ENCODE measurements at regions not wholly inside any gene's neighbourhood (a gene's known extent, or its start where the extent isn't known, plus 50 kb on each side); places are given as distances from the start of the nearest gene placed in this dataset.
A peak's percentile ranks its signal among the peaks of the same experiment; 100 is the strongest.
"Not testable (repeated sequence)": the region's sequence is repeated elsewhere in the genome, so short reads cannot be mapped to it uniquely, and the experiment has no call there.

GRCh38 chr3:72517336-72517735 is 330.9 kb downstream of the SHQ1 start:
- no peaks in the 10 kb centered on the region for H3K36me3 ChIP-seq (ENCODE audit: control insufficient read depth in 2 of 2, insufficient read depth in 2 of 2, low read length in 1 of 2)
- no peaks in the 10 kb centered on the region for H3K9me3 ChIP-seq (ENCODE audit: control insufficient read depth in 2 of 2, insufficient read depth in 1 of 2, low read length in 1 of 2)
- WGBS, result 97% methylated on average over 5 of the region's 5 CpGs
- no peak overlapping the region for H3K4me3 ChIP-seq (ENCODE audit: low read length in 2 of 2)
- H3K27ac ChIP-seq (ENCODE audit: low read depth in 1 of 2, low read length in 1 of 2), result no peak overlapping the region
- DNase-seq (ENCODE audit: low read depth in 6 of 9, low spot score in 9 of 9), result no peak
- H3K27me3 ChIP-seq (ENCODE audit: control insufficient read depth in 2 of 2, insufficient read depth in 1 of 2, low read length in 1 of 2), result no peaks in the 10 kb centered on the region
- peaks cover 0 to 3% of the 10 kb centered on the region in 2 donors for H3K4me1 ChIP-seq (ENCODE audit: control insufficient read depth in 2 of 2, insufficient read depth in 2 of 2, low read length in 2 of 2)

GRCh38 chr3:72516361-72516760 is 331.9 kb downstream of the SHQ1 start:
- H3K27ac ChIP-seq (ENCODE audit: low read depth in 1 of 2, low read length in 1 of 2), result no peak overlapping the region
- no peaks in the 10 kb centered on the region for H3K27me3 ChIP-seq (ENCODE audit: control insufficient read depth in 2 of 2, insufficient read depth in 1 of 2, low read length in 1 of 2)
- H3K4me3 ChIP-seq (ENCODE audit: low read length in 2 of 2), result no peak overlapping the region
- H3K9me3 ChIP-seq (ENCODE audit: control insufficient read depth in 2 of 2, insufficient read depth in 1 of 2, low read length in 1 of 2), result no peaks in the 10 kb centered on the region
- H3K36me3 ChIP-seq (ENCODE audit: control insufficient read depth in 2 of 2, insufficient read depth in 2 of 2, low read length in 1 of 2), result no peaks in the 10 kb centered on the region
- no peak for DNase-seq (ENCODE audit: low read depth in 6 of 9, low spot score in 9 of 9)
- 99% methylated on average over 2 of the region's 2 CpGs for WGBS
- H3K4me1 ChIP-seq (ENCODE audit: control insufficient read depth in 2 of 2, insufficient read depth in 2 of 2, low read length in 2 of 2), result peaks cover 0 to 3% of the 10 kb centered on the region in 2 donors

- no peak for DNase-seq (ENCODE audit: low read depth in 6 of 9, low spot score in 9 of 9)
These were observed 332.3 kb downstream of the SHQ1 start for GRCh38 chr3:72515941-72516340.

GRCh38 chr3:72515281-72515680 is 333.0 kb downstream of the SHQ1 start:
- 95% methylated on average over 3 of the region's 3 CpGs for WGBS
- no peak overlapping the region for H3K4me3 ChIP-seq (ENCODE audit: low read length in 2 of 2)
- H3K27ac ChIP-seq (ENCODE audit: low read depth in 1 of 2, low read length in 1 of 2), result no peak overlapping the region
- no peaks in the 10 kb centered on the region for H3K27me3 ChIP-seq (ENCODE audit: control insufficient read depth in 2 of 2, insufficient read depth in 1 of 2, low read length in 1 of 2)
- H3K4me1 ChIP-seq (ENCODE audit: control insufficient read depth in 2 of 2, insufficient read depth in 2 of 2, low read length in 2 of 2), result peaks cover 0 to under 1% of the 10 kb centered on the region in 2 donors
- no peaks in the 10 kb centered on the region for H3K36me3 ChIP-seq (ENCODE audit: control insufficient read depth in 2 of 2, insufficient read depth in 2 of 2, low read length in 1 of 2)
- DNase-seq (ENCODE audit: low read depth in 6 of 9, low spot score in 9 of 9), result no peak
- no peaks in the 10 kb centered on the region for H3K9me3 ChIP-seq (ENCODE audit: control insufficient read depth in 2 of 2, insufficient read depth in 1 of 2, low read length in 1 of 2)

More at GRCh38 chr3:72515941-72516340, 332.3 kb downstream of the SHQ1 start:
- Histone ChIP-seq H3K27ac (ENCODE audit: low read depth in 1 of 2, low read length in 1 of 2) (no peak overlapping the region), H3K9me3 (ENCODE audit: control insufficient read depth in 2 of 2, insufficient read depth in 1 of 2, low read length in 1 of 2) (no peaks in the 10 kb centered on the region), H3K27me3 (ENCODE audit: control insufficient read depth in 2 of 2, insufficient read depth in 1 of 2, low read length in 1 of 2) (no peaks in the 10 kb centered on the region), H3K36me3 (ENCODE audit: control insufficient read depth in 2 of 2, insufficient read depth in 2 of 2, low read length in 1 of 2) (no peaks in the 10 kb centered on the region), H3K4me1 (ENCODE audit: control insufficient read depth in 2 of 2, insufficient read depth in 2 of 2, low read length in 2 of 2) (peaks cover 0 to 3% of the 10 kb centered on the region in 2 donors), H3K4me3 (ENCODE audit: low read length in 2 of 2) (no peak overlapping the region)
- 97% methylated on average over 3 of the region's 3 CpGs for WGBS

- Histone ChIP-seq H3K4me1 (ENCODE audit: control insufficient read depth in 2 of 2, insufficient read depth in 2 of 2, low read length in 2 of 2) (no peaks in the 10 kb centered on the region), H3K27me3 (ENCODE audit: control insufficient read depth in 2 of 2, insufficient read depth in 1 of 2, low read length in 1 of 2) (no peaks in the 10 kb centered on the region), H3K9me3 (ENCODE audit: control insufficient read depth in 2 of 2, insufficient read depth in 1 of 2, low read length in 1 of 2) (no peaks in the 10 kb centered on the region), H3K36me3 (ENCODE audit: control insufficient read depth in 2 of 2, insufficient read depth in 2 of 2, low read length in 1 of 2) (no peaks in the 10 kb centered on the region), H3K4me3 (ENCODE audit: low read length in 2 of 2) (no peak overlapping the region), H3K27ac (ENCODE audit: low read depth in 1 of 2, low read length in 1 of 2) (no peak overlapping the region)
- WGBS, result 97% methylated on average over 3 of the region's 3 CpGs
- DNase-seq (ENCODE audit: low read depth in 6 of 9, low spot score in 9 of 9), result no peak
These were observed 338.0 kb downstream of the SHQ1 start for GRCh38 chr3:72510247-72510646.

GRCh38 chr3:72505539-72506405 is 342.5 kb downstream of the SHQ1 start:
- no peak for DNase-seq (ENCODE audit: low read depth in 6 of 9, low spot score in 9 of 9)
- Histone ChIP-seq H3K27ac (ENCODE audit: low read depth in 1 of 2, low read length in 1 of 2) (no peak overlapping the region), H3K27me3 (ENCODE audit: control insufficient read depth in 2 of 2, insufficient read depth in 1 of 2, low read length in 1 of 2) (no peaks in the 10 kb centered on the region), H3K36me3 (ENCODE audit: control insufficient read depth in 2 of 2, insufficient read depth in 2 of 2, low read length in 1 of 2) (no peaks in the 10 kb centered on the region), H3K9me3 (ENCODE audit: control insufficient read depth in 2 of 2, insufficient read depth in 1 of 2, low read length in 1 of 2) (no peaks in the 10 kb centered on the region), H3K4me1 (ENCODE audit: control insufficient read depth in 2 of 2, insufficient read depth in 2 of 2, low read length in 2 of 2) (no peaks in the 10 kb centered on the region), H3K4me3 (ENCODE audit: low read length in 2 of 2) (no peak overlapping the region)
- WGBS, result 95% methylated on average over 6 of the region's 6 CpGs

GRCh38 chr3:72497501-72497900 is 350.7 kb downstream of the SHQ1 start:
- H3K4me1 ChIP-seq (ENCODE audit: control insufficient read depth in 2 of 2, insufficient read depth in 2 of 2, low read length in 2 of 2); H3K36me3 ChIP-seq (ENCODE audit: control insufficient read depth in 2 of 2, insufficient read depth in 2 of 2, low read length in 1 of 2); H3K27ac ChIP-seq (ENCODE audit: low read depth in 1 of 2, low read length in 1 of 2); H3K9me3 ChIP-seq (ENCODE audit: control insufficient read depth in 2 of 2, insufficient read depth in 1 of 2, low read length in 1 of 2); DNase-seq (ENCODE audit: low read depth in 6 of 9, low spot score in 9 of 9); H3K27me3 ChIP-seq (ENCODE audit: control insufficient read depth in 2 of 2, insufficient read depth in 1 of 2, low read length in 1 of 2); H3K4me3 ChIP-seq (ENCODE audit: low read length in 2 of 2): not testable (repeated sequence)
- 98% methylated on average over 7 of the region's 7 CpGs for WGBS

- H3K27ac ChIP-seq (ENCODE audit: low read depth in 1 of 2, low read length in 1 of 2), result peak overlapping the region in 1 of 2 donors; percentile 52
- no peaks in the 10 kb centered on the region for H3K27me3 ChIP-seq (ENCODE audit: control insufficient read depth in 2 of 2, insufficient read depth in 1 of 2, low read length in 1 of 2)
- peaks cover 0 to 4% of the 10 kb centered on the region in 2 donors for H3K9me3 ChIP-seq (ENCODE audit: control insufficient read depth in 2 of 2, insufficient read depth in 1 of 2, low read length in 1 of 2)
- 39% methylated on average over 4 of the region's 4 CpGs for WGBS
- no peaks in the 10 kb centered on the region for H3K4me1 ChIP-seq (ENCODE audit: control insufficient read depth in 2 of 2, insufficient read depth in 2 of 2, low read length in 2 of 2)
- H3K36me3 ChIP-seq (ENCODE audit: control insufficient read depth in 2 of 2, insufficient read depth in 2 of 2, low read length in 1 of 2), result no peaks in the 10 kb centered on the region
- H3K4me3 ChIP-seq (ENCODE audit: low read length in 2 of 2), result no peak overlapping the region
- DNase-seq (ENCODE audit: low read depth in 6 of 9, low spot score in 9 of 9), result peak in 1 of 9 donors; percentile 42
These were observed 352.1 kb downstream of the SHQ1 start for GRCh38 chr3:72496051-72496670.

GRCh38 chr3:72494626-72495025 is 353.6 kb downstream of the SHQ1 start:
- H3K27ac ChIP-seq (ENCODE audit: low read depth in 1 of 2, low read length in 1 of 2), result no peak overlapping the region
- no peak overlapping the region for H3K4me3 ChIP-seq (ENCODE audit: low read length in 2 of 2)
- H3K27me3 ChIP-seq (ENCODE audit: control insufficient read depth in 2 of 2, insufficient read depth in 1 of 2, low read length in 1 of 2), result no peaks in the 10 kb centered on the region
- WGBS, result 53% methylated on average over 2 of the region's 2 CpGs
- peaks cover 0 to 4% of the 10 kb centered on the region in 2 donors for H3K9me3 ChIP-seq (ENCODE audit: control insufficient read depth in 2 of 2, insufficient read depth in 1 of 2, low read length in 1 of 2)
- no peaks in the 10 kb centered on the region for H3K4me1 ChIP-seq (ENCODE audit: control insufficient read depth in 2 of 2, insufficient read depth in 2 of 2, low read length in 2 of 2)
- H3K36me3 ChIP-seq (ENCODE audit: control insufficient read depth in 2 of 2, insufficient read depth in 2 of 2, low read length in 1 of 2), result no peaks in the 10 kb centered on the region
- DNase-seq (ENCODE audit: low read depth in 6 of 9, low spot score in 9 of 9), result no peak

Data from thymus (tissue), 11 donors.